ENCODE measurements at regions not wholly inside any gene's neighbourhood (a gene's known extent, or its start where the extent isn't known, plus 50 kb on each side); places are given as distances from the start of the nearest gene placed in this dataset.
A peak's percentile ranks its signal among the peaks of the same experiment; 100 is the strongest.

DNA sequence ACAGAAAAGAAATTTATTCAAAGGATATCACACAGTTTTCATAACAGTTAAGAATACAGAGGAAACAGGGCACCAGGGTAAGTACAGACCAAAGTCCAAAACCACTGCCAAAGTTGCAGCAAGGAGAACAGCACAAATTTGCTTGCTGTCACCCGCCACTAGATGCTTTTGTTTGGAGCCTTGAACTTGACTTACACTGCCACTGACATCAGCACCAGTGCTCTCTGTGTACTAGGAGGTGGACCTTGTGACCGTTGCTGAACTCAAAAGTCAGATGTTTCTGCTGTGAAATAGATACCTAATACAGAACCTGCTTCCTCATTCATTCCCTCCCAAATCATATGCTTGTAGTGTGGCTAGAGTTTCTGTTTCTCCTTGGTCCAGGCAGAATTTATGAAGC lies 578.3 kb upstream of the TMEFF2 start (continued):
- TF ChIP-seq, protein P1, sequence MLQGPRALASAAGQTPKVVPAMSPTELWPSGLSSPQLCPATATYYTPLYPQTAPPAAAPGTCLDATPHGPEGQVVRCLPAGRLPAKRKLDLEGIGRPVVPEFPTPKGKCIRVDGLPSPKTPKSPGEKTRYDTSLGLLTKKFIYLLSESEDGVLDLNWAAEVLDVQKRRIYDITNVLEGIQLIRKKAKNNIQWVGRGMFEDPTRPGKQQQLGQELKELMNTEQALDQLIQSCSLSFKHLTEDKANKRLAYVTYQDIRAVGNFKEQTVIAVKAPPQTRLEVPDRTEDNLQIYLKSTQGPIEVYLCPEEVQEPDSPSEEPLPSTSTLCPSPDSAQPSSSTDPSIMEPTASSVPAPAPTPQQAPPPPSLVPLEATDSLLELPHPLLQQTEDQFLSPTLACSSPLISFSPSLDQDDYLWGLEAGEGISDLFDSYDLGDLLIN (CRISPR knock-in tag; IDR thresholded peaks at IDR 0.05; ENCODE audit: borderline replicate concordance) = no peak
- TF ChIP-seq ZNF629 (CRISPR knock-in tag; conservative IDR thresholded peaks at IDR 0.05) = no peak
- TF ChIP-seq SMAD3 (CRISPR knock-in tag; IDR thresholded peaks at IDR 0.05) = peak; percentile 33; the same call in 1 of the 2 replicates
- TF ChIP-seq, protein P2, sequence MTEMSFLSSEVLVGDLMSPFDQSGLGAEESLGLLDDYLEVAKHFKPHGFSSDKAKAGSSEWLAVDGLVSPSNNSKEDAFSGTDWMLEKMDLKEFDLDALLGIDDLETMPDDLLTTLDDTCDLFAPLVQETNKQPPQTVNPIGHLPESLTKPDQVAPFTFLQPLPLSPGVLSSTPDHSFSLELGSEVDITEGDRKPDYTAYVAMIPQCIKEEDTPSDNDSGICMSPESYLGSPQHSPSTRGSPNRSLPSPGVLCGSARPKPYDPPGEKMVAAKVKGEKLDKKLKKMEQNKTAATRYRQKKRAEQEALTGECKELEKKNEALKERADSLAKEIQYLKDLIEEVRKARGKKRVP (CRISPR knock-in tag; IDR thresholded peaks at IDR 0.05) = peak in 1 of 2 experiments; percentile 34; a peak in 1 of 4 replicates
- TF ChIP-seq, protein P3, sequence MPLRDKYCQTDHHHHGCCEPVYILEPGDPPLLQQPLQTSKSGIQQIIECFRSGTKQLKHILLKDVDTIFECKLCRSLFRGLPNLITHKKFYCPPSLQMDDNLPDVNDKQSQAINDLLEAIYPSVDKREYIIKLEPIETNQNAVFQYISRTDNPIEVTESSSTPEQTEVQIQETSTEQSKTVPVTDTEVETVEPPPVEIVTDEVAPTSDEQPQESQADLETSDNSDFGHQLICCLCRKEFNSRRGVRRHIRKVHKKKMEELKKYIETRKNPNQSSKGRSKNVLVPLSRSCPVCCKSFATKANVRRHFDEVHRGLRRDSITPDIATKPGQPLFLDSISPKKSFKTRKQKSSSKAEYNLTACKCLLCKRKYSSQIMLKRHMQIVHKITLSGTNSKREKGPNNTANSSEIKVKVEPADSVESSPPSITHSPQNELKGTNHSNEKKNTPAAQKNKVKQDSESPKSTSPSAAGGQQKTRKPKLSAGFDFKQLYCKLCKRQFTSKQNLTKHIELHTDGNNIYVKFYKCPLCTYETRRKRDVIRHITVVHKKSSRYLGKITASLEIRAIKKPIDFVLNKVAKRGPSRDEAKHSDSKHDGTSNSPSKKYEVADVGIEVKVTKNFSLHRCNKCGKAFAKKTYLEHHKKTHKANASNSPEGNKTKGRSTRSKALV (CRISPR knock-in tag; IDR thresholded peaks at IDR 0.05) = no peak
- TF ChIP-seq HNRNPK (IDR thresholded peaks at IDR 0.05; ENCODE audit: low read depth, low read length, poor library complexity, severe bottlenecking) = no peak
- TF ChIP-seq, protein P4, sequence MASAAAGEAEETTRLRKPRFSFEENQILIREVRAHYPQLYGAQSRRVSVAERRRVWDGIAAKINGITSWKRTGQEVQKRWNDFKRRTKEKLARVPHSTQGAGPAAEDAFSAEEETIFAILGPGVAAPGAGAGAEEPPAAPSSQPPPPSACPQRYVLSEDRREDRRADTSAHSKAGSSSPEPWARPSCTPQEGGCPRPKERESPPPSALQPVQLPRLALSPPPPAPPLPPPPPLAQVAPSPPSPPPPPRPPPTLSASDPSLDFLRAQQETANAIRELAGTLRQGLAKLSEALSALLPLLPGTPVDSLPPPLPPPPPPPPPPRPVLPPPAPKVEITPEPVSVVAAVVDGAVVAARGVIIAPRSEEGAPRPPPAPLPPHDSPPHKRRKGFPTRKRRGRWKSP (CRISPR knock-in tag; IDR thresholded peaks at IDR 0.05) = no peak
- TF ChIP-seq HDAC2 (CRISPR knock-in tag; IDR thresholded peaks at IDR 0.05) = peak; percentile 54; the same call in 1 of the 2 replicates
- TF ChIP-seq RXRB (CRISPR knock-in tag; IDR thresholded peaks at IDR 0.05; ENCODE audit: borderline replicate concordance) = peak; percentile 73
- peak; percentile 33; the same call in 1 of the 2 replicates for TF ChIP-seq BHLHE40 (IDR thresholded peaks at IDR 0.05; ENCODE audit: low read length)
- TF ChIP-seq PLRG1 (conservative IDR thresholded peaks at IDR 0.05) = no peak
- no peak for TF ChIP-seq NFRKB (IDR thresholded peaks at IDR 0.05)
- no peak for TF ChIP-seq SRF (IDR thresholded peaks at IDR 0.05; ENCODE audit: low read depth, low read length)
- TF ChIP-seq, protein P5, sequence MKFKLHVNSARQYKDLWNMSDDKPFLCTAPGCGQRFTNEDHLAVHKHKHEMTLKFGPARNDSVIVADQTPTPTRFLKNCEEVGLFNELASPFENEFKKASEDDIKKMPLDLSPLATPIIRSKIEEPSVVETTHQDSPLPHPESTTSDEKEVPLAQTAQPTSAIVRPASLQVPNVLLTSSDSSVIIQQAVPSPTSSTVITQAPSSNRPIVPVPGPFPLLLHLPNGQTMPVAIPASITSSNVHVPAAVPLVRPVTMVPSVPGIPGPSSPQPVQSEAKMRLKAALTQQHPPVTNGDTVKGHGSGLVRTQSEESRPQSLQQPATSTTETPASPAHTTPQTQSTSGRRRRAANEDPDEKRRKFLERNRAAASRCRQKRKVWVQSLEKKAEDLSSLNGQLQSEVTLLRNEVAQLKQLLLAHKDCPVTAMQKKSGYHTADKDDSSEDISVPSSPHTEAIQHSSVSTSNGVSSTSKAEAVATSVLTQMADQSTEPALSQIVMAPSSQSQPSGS (CRISPR knock-in tag; IDR thresholded peaks at IDR 0.05) = peak; percentile 81
- TF ChIP-seq MAFF (IDR thresholded peaks at IDR 0.05; ENCODE audit: low read depth, low read length) = 0 out of 2 replicates have a peak, but pooled peaks have one; percentile 18
- TF ChIP-seq GATAD2A (CRISPR knock-in tag; IDR thresholded peaks at IDR 0.05) = peak; percentile 61
- TF ChIP-seq SALL1 (CRISPR knock-in tag; IDR thresholded peaks at IDR 0.05) = peak; percentile 89
- TF ChIP-seq, protein P6, sequence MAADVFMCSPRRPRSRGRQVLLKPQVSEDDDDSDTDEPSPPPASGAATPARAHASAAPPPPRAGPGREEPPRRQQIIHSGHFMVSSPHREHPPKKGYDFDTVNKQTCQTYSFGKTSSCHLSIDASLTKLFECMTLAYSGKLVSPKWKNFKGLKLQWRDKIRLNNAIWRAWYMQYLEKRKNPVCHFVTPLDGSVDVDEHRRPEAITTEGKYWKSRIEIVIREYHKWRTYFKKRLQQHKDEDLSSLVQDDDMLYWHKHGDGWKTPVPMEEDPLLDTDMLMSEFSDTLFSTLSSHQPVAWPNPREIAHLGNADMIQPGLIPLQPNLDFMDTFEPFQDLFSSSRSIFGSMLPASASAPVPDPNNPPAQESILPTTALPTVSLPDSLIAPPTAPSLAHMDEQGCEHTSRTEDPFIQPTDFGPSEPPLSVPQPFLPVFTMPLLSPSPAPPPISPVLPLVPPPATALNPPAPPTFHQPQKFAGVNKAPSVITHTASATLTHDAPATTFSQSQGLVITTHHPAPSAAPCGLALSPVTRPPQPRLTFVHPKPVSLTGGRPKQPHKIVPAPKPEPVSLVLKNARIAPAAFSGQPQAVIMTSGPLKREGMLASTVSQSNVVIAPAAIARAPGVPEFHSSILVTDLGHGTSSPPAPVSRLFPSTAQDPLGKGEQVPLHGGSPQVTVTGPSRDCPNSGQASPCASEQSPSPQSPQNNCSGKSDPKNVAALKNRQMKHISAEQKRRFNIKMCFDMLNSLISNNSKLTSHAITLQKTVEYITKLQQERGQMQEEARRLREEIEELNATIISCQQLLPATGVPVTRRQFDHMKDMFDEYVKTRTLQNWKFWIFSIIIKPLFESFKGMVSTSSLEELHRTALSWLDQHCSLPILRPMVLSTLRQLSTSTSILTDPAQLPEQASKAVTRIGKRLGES (CRISPR knock-in tag; IDR thresholded peaks at IDR 0.05; ENCODE audit: borderline replicate concordance) = no peak
